GM12878 (cell line): ENCODE measurements at regions not wholly inside any gene's neighbourhood (a gene's known extent, or its start where the extent isn't known, plus 50 kb on each side); places are given as distances from the start of the nearest gene placed in this dataset.

Source experiments
- ATAC-seq: fragments of 200-7000 bp; cut with Tn5 transposase; 3 replicates; pipeline ENCODE4 v1.9.1; 2020; ENCODE audit warnings: mild to moderate bottlenecking, moderate library complexity
- BruUV-seq: library from RNA; stranded (reverse); fragments of 400-500 nt; replicated peaks from 2 replicates; lab custom pipeline; 2021; lab: Mats Ljungman, UMichigan
- CTCF ChIA-PET: fragments of 300-600 bp; sonication (Branson Sonifier 250); formaldehyde crosslinking; extraction: SDS; loops from one replicate; lab custom pipeline; 2021; ENCODE audit warnings: inconsistent platforms; lab: Yijun Ruan, JAX
- POLR2A ChIA-PET: fragments of 350-600 bp; formaldehyde crosslinking; extraction: SDS; loops from one replicate; lab custom pipeline; 2021; ENCODE audit warnings: inconsistent platforms; lab: Charles Lee
- RAD21 ChIA-PET: fragments of 300-600 bp; sonication (Branson Sonifier 250); formaldehyde crosslinking; loops from one replicate; lab custom pipeline; 2023; ENCODE audit warnings: antibody characterized with exemption; ENCODE audit not compliant: unreplicated experiment; lab: Charles Lee
- SMC1A ChIA-PET: fragments of 300-600 bp; sonication (Branson Sonifier 250); formaldehyde crosslinking; loops from one replicate; lab custom pipeline; 2023; ENCODE audit not compliant: unreplicated experiment, uncharacterized antibody; lab: Charles Lee
- DNase-seq: peaks from one replicate; pipeline ENCODE4 v3.0.0-alpha.2; 2011; ENCODE audit warnings: low read depth, low spot score
- FAIRE-seq: peaks from 3 replicates; lab custom pipeline; 2011; peaks lifted over from hg19 to GRCh38; lab: Jason Lieb, UNC
- H2AFZ ChIP-seq: 2 replicates; pipeline ENCODE4 v1.6.0; 2011; ENCODE audit warnings: low read depth, low read length, control low read depth; ENCODE audit not compliant: control insufficient read depth
- H3K27ac ChIP-seq: 2 replicates; pipeline ENCODE4 v1.5.1; 2011; ENCODE audit warnings: control low read depth; ENCODE audit not compliant: control insufficient read depth, insufficient read depth
- H3K27me3 ChIP-seq, 2 experiments: replicated peaks in 1 of 2; 2 replicates each; pipeline versions ENCODE4 v1.6.0 to v1.6.1; 2011; ENCODE audit warnings: low read length in 1 of 2; ENCODE audit not compliant: control insufficient read depth in 2 of 2, insufficient read depth in 2 of 2
- H3K36me3 ChIP-seq, 2 experiments: 2 replicates each; pipeline ENCODE4 v1.5.1; 2011; ENCODE audit warnings: low read length in 1 of 2; ENCODE audit not compliant: control insufficient read depth in 2 of 2, insufficient read depth in 2 of 2
- H3K4me1 ChIP-seq: 2 replicates; pipeline ENCODE4 v1.6.1; 2011; ENCODE audit warnings: mild to moderate bottlenecking, low read length, moderate library complexity, mixed read lengths; ENCODE audit not compliant: control insufficient read depth, insufficient read depth
- H3K4me2 ChIP-seq: 2 replicates; pipeline ENCODE4 v1.6.0; 2011; ENCODE audit warnings: control low read depth; ENCODE audit not compliant: control insufficient read depth, insufficient read depth
- H3K4me3 ChIP-seq: fragments of 200-600 bp; sonication (generic); 2 replicates; pipeline ENCODE4 v1.5.1; 2016
- H3K79me2 ChIP-seq: 2 replicates; pipeline ENCODE4 v1.6.0; 2011; ENCODE audit warnings: low read length; ENCODE audit not compliant: control insufficient read depth, insufficient read depth
- H3K9ac ChIP-seq: 2 replicates; pipeline ENCODE4 v1.8.0; 2011; ENCODE audit warnings: low read length, control low read depth, mixed read lengths; ENCODE audit not compliant: control insufficient read depth, insufficient read depth
- H3K9me3 ChIP-seq: replicated peaks from 3 replicates; pipeline ENCODE4 v1.5.1; 2011; ENCODE audit warnings: mild to moderate bottlenecking, low read length; ENCODE audit not compliant: control insufficient read depth, insufficient read depth
- H4K20me1 ChIP-seq: 2 replicates; pipeline ENCODE4 v1.6.0; 2011; ENCODE audit not compliant: control insufficient read depth, insufficient read depth
- ASH2L ChIP-seq: fragments of 300-600, 200-600 bp; sonication (generic); IDR thresholded peaks from 2 replicates; pipeline ENCODE4 v1.6.1; 2017; ENCODE audit warnings: low read depth, mild to moderate bottlenecking, borderline replicate concordance
- BACH1 ChIP-seq: fragments of 450-650 bp; IDR thresholded peaks from 2 replicates; pipeline ENCODE4 v1.6.1; 2017; ENCODE audit warnings: mild to moderate bottlenecking, borderline replicate concordance
- LARP7 ChIP-seq: fragments of 450-650 bp; IDR thresholded peaks from 2 replicates; pipeline ENCODE4 v1.6.1; 2017; ENCODE audit warnings: mild to moderate bottlenecking
- NBN ChIP-seq: fragments of 450-650 bp; IDR thresholded peaks from 2 replicates; pipeline ENCODE4 v1.6.1; 2016
- POLR2AphosphoS2 ChIP-seq: IDR thresholded peaks from 2 replicates; pipeline ENCODE4 v1.6.1; 2011; ENCODE audit warnings: low read depth, mild to moderate bottlenecking, low read length, improper control_type of control experiment, moderate library complexity
- POU2F2 ChIP-seq: IDR thresholded peaks from 3 replicates; pipeline ENCODE4 v1.6.1; 2011; ENCODE audit warnings: low read depth, mild to moderate bottlenecking, low read length, borderline replicate concordance
- WGBS: methylation state at CpG from one replicate; pipeline ENCODE4 v1.1.6; 2016; ENCODE audit warnings: low lambda C conversion rate; ENCODE audit not compliant: insufficient replicate concordance, insufficient coverage; ENCODE audit errors: missing lambda C conversion rate; 5-methylcytosine and 5-hydroxymethylcytosine counted together
- in situ Hi-C: fragments of 300-500 bp; cut with MboI; formaldehyde crosslinking; loops from 9 replicates; pipeline ENCODE4 v1.14.3; 2018; ENCODE audit warnings: mixed read lengths
- intact Hi-C: fragments of 100-400 bp; cut with micrococcal nuclease; formaldehyde crosslinking; loops from one replicate; pipeline ENCODE4 v1.14.2; 2022; ENCODE audit not compliant: unreplicated experiment

- H3K9me3 ChIP-seq, result no peaks in the 10 kb centered on the region
- ATAC-seq, result peak; percentile 40
- in situ Hi-C loops (no loop called here), intact Hi-C loops (no loop called here)
- no peak overlapping the region for H3K27ac ChIP-seq
- H3K27me3 ChIP-seq, result no peaks in the 10 kb centered on the region
- H2AFZ ChIP-seq, result no peak overlapping the region
- SMC1A ChIA-PET, result interaction anchor here (0.8 to 1.6 kb wide), 2 partner anchors 49 to 154 kb away, joined by 3 read pairs; no protein-coding TSS in a partner anchor
- RAD21 ChIA-PET, result no interaction called here
- H3K9ac ChIP-seq, result no peak overlapping the region
- POLR2A ChIA-PET, result no interaction called here
- no peak for FAIRE-seq
- no peak overlapping the region for H3K4me2 ChIP-seq
- TF ChIP-seq NBN (no peak), LARP7 (no peak), POLR2AphosphoS2 (no peak)
- H3K36me3 ChIP-seq, result no peaks in the 10 kb centered on the region
- H4K20me1 ChIP-seq, result no peaks in the 10 kb centered on the region
- no peak overlapping the region for H3K4me3 ChIP-seq
- no peak for DNase-seq
- CTCF ChIA-PET, result no interaction called here
- no TSS peak for BruUV-seq
- H3K79me2 ChIP-seq, result no peaks in the 10 kb centered on the region
- 0 out of 2 replicates have a peak, but pooled peaks cover 5% of the 10 kb centered on the region for H3K4me1 ChIP-seq
- 79% methylated on average over 2 of the region's 2 CpGs for WGBS
Measured at GRCh38 chr4:78691334-78691754, 84.8 kb upstream of the BMP2K start.

GRCh38 chr4:78691971-78692821, 84.0 kb upstream of the BMP2K start:
- H3K27ac ChIP-seq, result no peak overlapping the region
- ChIA-PET SMC1A (interaction anchor here (1.0 kb wide), 1 partner anchor 13 kb away, joined by 6 read pairs; no protein-coding TSS in a partner anchor), CTCF (interaction anchor here (1.2 to 1.3 kb wide), 2 partner anchors 9 to 19 kb away, joined by 4 read pairs; no protein-coding TSS in a partner anchor), POLR2A (interaction anchor here (0.5 kb wide), 1 partner anchor 39 kb away, joined by 4 read pairs; no protein-coding TSS in a partner anchor), RAD21 (no interaction called here)
- H4K20me1 ChIP-seq, result no peaks in the 10 kb centered on the region
- BruUV-seq, result no TSS peak
- H3K9ac ChIP-seq, result no peak overlapping the region
- H3K9me3 ChIP-seq, result no peaks in the 10 kb centered on the region
- in situ Hi-C loops (no loop called here), intact Hi-C loops (no loop called here)
- ATAC-seq, result peak; percentile 77
- TF ChIP-seq BACH1 (no peak), POU2F2 (peak; percentile 50; the same call in 1 of the 3 replicates), ASH2L (no peak)
- H3K36me3 ChIP-seq, result no peaks in the 10 kb centered on the region
- FAIRE-seq, result no peak
- no peaks in the 10 kb centered on the region for H3K79me2 ChIP-seq
- H2AFZ ChIP-seq, result no peak overlapping the region
- H3K4me3 ChIP-seq, result no peak overlapping the region
- WGBS, result 25% methylated on average over 4 of the region's 4 CpGs
- no peak overlapping the region for H3K4me2 ChIP-seq
- no peak for DNase-seq
- H3K4me1 ChIP-seq, result 0 out of 2 replicates have a peak, but pooled peaks cover 5% of the 10 kb centered on the region
- no peaks in the 10 kb centered on the region for H3K27me3 ChIP-seq
